Kidney (tissue), 13 donors: ENCODE measurements at regions not wholly inside any gene's neighbourhood (a gene's known extent, or its start where the extent isn't known, plus 50 kb on each side); places are given as distances from the start of the nearest gene placed in this dataset.

ENCODE experiments used
- DNase-seq, 5 donors: peaks; one replicate each; pipeline ENCODE4 v3.0.0-alpha.2; 2013 to 2020
- FAIRE-seq: peaks from 2 replicates; lab custom pipeline; 2012; peaks lifted over from hg19 to GRCh38; lab: Jason Lieb, UNC
- H3K27ac ChIP-seq, 2 donors: one replicate each; pipeline ENCODE4 v1.7.0; 2013; ENCODE audit warnings: low read depth in 2 of 2, low read length in 2 of 2, inconsistent platforms in 1 of 2
- H3K27me3 ChIP-seq: one replicate; pipeline ENCODE4 v1.7.1; 2013; ENCODE audit warnings: low read length, inconsistent platforms; ENCODE audit not compliant: control insufficient read depth, insufficient read depth
- H3K36me3 ChIP-seq, 3 donors: one replicate each; pipeline versions ENCODE4 v1.7.0 to v1.7.1; 2013; ENCODE audit warnings: low read length in 3 of 3, control low read depth in 1 of 3, inconsistent platforms in 1 of 3; ENCODE audit not compliant: insufficient read depth in 3 of 3, control insufficient read depth in 2 of 3
- H3K4me1 ChIP-seq, 3 donors: one replicate each; pipeline versions ENCODE4 v1.7.0 to v1.7.1; 2013; ENCODE audit warnings: low read length in 3 of 3, inconsistent platforms in 1 of 3, low read depth in 1 of 3; ENCODE audit not compliant: control insufficient read depth in 2 of 3, insufficient read depth in 2 of 3
- H3K4me3 ChIP-seq, 3 donors: one replicate each; pipeline versions ENCODE4 v1.7.0 to v1.8.1; 2013; ENCODE audit warnings: low read length in 3 of 3, control low read depth in 1 of 3, inconsistent platforms in 1 of 3
- H3K9ac ChIP-seq, 3 donors: one replicate each; pipeline versions ENCODE4 v1.7.0 to v1.7.1; 2013; ENCODE audit warnings: low read length in 3 of 3, control low read depth in 1 of 3, inconsistent platforms in 1 of 3
- H3K9me3 ChIP-seq, 3 donors: one replicate each; pipeline versions ENCODE4 v1.7.0 to v1.7.1; 2013; ENCODE audit warnings: low read length in 3 of 3, control low read depth in 1 of 3, inconsistent platforms in 1 of 3; ENCODE audit not compliant: control insufficient read depth in 2 of 3, insufficient read depth in 1 of 3
- CTCF ChIP-seq: IDR thresholded peaks from 3 replicates; pipeline ENCODE4 v1.5.1; 2012; ENCODE audit warnings: mild to moderate bottlenecking, moderate library complexity, borderline replicate concordance; ENCODE audit not compliant: insufficient read depth; ENCODE audit errors: extremely low read depth
- intact Hi-C: fragments of 100-400 bp; cut with DNase I; formaldehyde crosslinking; loops from one replicate; pipeline ENCODE4 v1.11.1; 2022
- donor health status: control.
- donor health status: control.
- donor health status: control.
- donor health status: control.
- donor health status: control.
- donor health status: DM: yes; HTN: yes; CAD: no.
- donor health status: Normal renal cell carcinoma (clear cell type).

- Histone ChIP-seq H3K9me3 (no peaks in the 10 kb centered on the region), H3K36me3 (no peaks in the 10 kb centered on the region), H3K27me3 (no peaks in the 10 kb centered on the region), H3K4me1 (no peaks in the 10 kb centered on the region), H3K9ac (no peak overlapping the region), H3K4me3 (no peak overlapping the region), H3K27ac (no peak overlapping the region)
- intact Hi-C loops = no loop called here
- DNase-seq (no peak), FAIRE-seq (no peak)
- TF ChIP-seq CTCF = no peak
These were observed 357.8 kb upstream of the PRMT6 start for GRCh38 chr1:106698660-106699059.

GRCh38 chr1:106699433-106699832, 357.0 kb upstream of the PRMT6 start:
- no peak overlapping the region for H3K27ac ChIP-seq
- no peaks in the 10 kb centered on the region for H3K4me1 ChIP-seq
- DNase-seq (no peak), FAIRE-seq (no peak)
- intact Hi-C loops = no loop called here
- no peak overlapping the region for H3K4me3 ChIP-seq
- H3K36me3 ChIP-seq = no peaks in the 10 kb centered on the region
- H3K9me3 ChIP-seq = no peaks in the 10 kb centered on the region
- TF ChIP-seq CTCF = no peak
- no peak overlapping the region for H3K9ac ChIP-seq
- H3K27me3 ChIP-seq = no peaks in the 10 kb centered on the region

GRCh38 chr1:106700211-106700610, 356.3 kb upstream of the PRMT6 start:
- DNase-seq (no peak), FAIRE-seq (no peak)
- no peaks in the 10 kb centered on the region for H3K4me1 ChIP-seq
- H3K4me3 ChIP-seq = no peak overlapping the region
- H3K9me3 ChIP-seq = no peaks in the 10 kb centered on the region
- no peak overlapping the region for H3K9ac ChIP-seq
- H3K27me3 ChIP-seq = no peaks in the 10 kb centered on the region
- intact Hi-C loops = no loop called here
- no peak overlapping the region for H3K27ac ChIP-seq
- H3K36me3 ChIP-seq = no peaks in the 10 kb centered on the region
- no peak for TF ChIP-seq CTCF

GRCh38 chr1:106705971-106706370, 350.5 kb upstream of the PRMT6 start:
- Histone ChIP-seq H3K9me3 (no peaks in the 10 kb centered on the region), H3K4me3 (no peak overlapping the region), H3K27me3 (no peaks in the 10 kb centered on the region), H3K4me1 (no peaks in the 10 kb centered on the region), H3K9ac (no peak overlapping the region), H3K36me3 (no peaks in the 10 kb centered on the region), H3K27ac (no peak overlapping the region)
- no peak for FAIRE-seq
- intact Hi-C loops = no loop called here
- TF ChIP-seq CTCF = no peak
- DNase-seq = no peak
